ENCODE measurements at regions not wholly inside any gene's neighbourhood (a gene's known extent, or its start where the extent isn't known, plus 50 kb on each side); places are given as distances from the start of the nearest gene placed in this dataset.

GRCh38 chr16:6428861-6429260 is 903.8 kb upstream of the RBFOX1 start:
- WGBS, 2 donors = 53 to 56% methylated on average over 8 of the region's 8 CpGs
- H3K4me3 ChIP-seq (ENCODE audit: low read depth in 1 of 2, low read length in 2 of 2) = no peak overlapping the region
- H3K4me1 ChIP-seq (ENCODE audit: control insufficient read depth in 2 of 2, insufficient read depth in 2 of 2, low read length in 1 of 2) = no peaks in the 10 kb centered on the region

GRCh38 chr16:6427621-6428020 is 905.0 kb upstream of the RBFOX1 start:
- H3K9me3 ChIP-seq (ENCODE audit: control insufficient read depth in 2 of 2, insufficient read depth in 1 of 2, low read depth in 1 of 2, low read length in 1 of 2) = peaks cover 0 to 3% of the 10 kb centered on the region in 2 donors
- H3K27me3 ChIP-seq (ENCODE audit: control insufficient read depth in 1 of 2, insufficient read depth in 2 of 2, low read length in 2 of 2) = no peaks in the 10 kb centered on the region
- H3K27ac ChIP-seq (ENCODE audit: low read depth in 2 of 2, low read length in 1 of 2) = no peak overlapping the region
- 80 to 84% methylated on average over 3 of the region's 3 CpGs for WGBS, 2 donors
- H3K4me3 ChIP-seq (ENCODE audit: low read depth in 1 of 2, low read length in 2 of 2) = no peak overlapping the region
- no peaks in the 10 kb centered on the region for H3K36me3 ChIP-seq (ENCODE audit: control insufficient read depth in 2 of 2, insufficient read depth in 2 of 2, low read length in 1 of 2)
- no peaks in the 10 kb centered on the region for H3K4me1 ChIP-seq (ENCODE audit: control insufficient read depth in 2 of 2, insufficient read depth in 2 of 2, low read length in 1 of 2)

More at GRCh38 chr16:6428861-6429260, 903.8 kb upstream of the RBFOX1 start:
- no peaks in the 10 kb centered on the region for H3K36me3 ChIP-seq (ENCODE audit: control insufficient read depth in 2 of 2, insufficient read depth in 2 of 2, low read length in 1 of 2)
- no peak overlapping the region for H3K27ac ChIP-seq (ENCODE audit: low read depth in 2 of 2, low read length in 1 of 2)
- peaks cover 0 to 3% of the 10 kb centered on the region in 2 donors for H3K9me3 ChIP-seq (ENCODE audit: control insufficient read depth in 2 of 2, insufficient read depth in 1 of 2, low read depth in 1 of 2, low read length in 1 of 2)
- no peaks in the 10 kb centered on the region for H3K27me3 ChIP-seq (ENCODE audit: control insufficient read depth in 1 of 2, insufficient read depth in 2 of 2, low read length in 2 of 2)

GRCh38 chr16:6407596-6407995 is 925.0 kb upstream of the RBFOX1 start:
- H3K9me3 ChIP-seq (ENCODE audit: control insufficient read depth in 2 of 2, insufficient read depth in 1 of 2, low read depth in 1 of 2, low read length in 1 of 2) = peaks cover 0 to 5% of the 10 kb centered on the region in 2 donors
- H3K4me3 ChIP-seq (ENCODE audit: low read depth in 1 of 2, low read length in 2 of 2) = no peak overlapping the region
- WGBS, 2 donors = 86 to 92% methylated on average over 3 of the region's 3 CpGs
- no peaks in the 10 kb centered on the region for H3K4me1 ChIP-seq (ENCODE audit: control insufficient read depth in 2 of 2, insufficient read depth in 2 of 2, low read length in 1 of 2)
- no peaks in the 10 kb centered on the region for H3K27me3 ChIP-seq (ENCODE audit: control insufficient read depth in 1 of 2, insufficient read depth in 2 of 2, low read length in 2 of 2)
- no peak overlapping the region for H3K27ac ChIP-seq (ENCODE audit: low read depth in 2 of 2, low read length in 1 of 2)
- H3K36me3 ChIP-seq (ENCODE audit: control insufficient read depth in 2 of 2, insufficient read depth in 2 of 2, low read length in 1 of 2) = no peaks in the 10 kb centered on the region

GRCh38 chr16:6406028-6406427 is 926.6 kb upstream of the RBFOX1 start:
- Histone ChIP-seq H3K4me3 (ENCODE audit: low read depth in 1 of 2, low read length in 2 of 2) (no peak overlapping the region), H3K27me3 (ENCODE audit: control insufficient read depth in 1 of 2, insufficient read depth in 2 of 2, low read length in 2 of 2) (no peaks in the 10 kb centered on the region), H3K36me3 (ENCODE audit: control insufficient read depth in 2 of 2, insufficient read depth in 2 of 2, low read length in 1 of 2) (no peaks in the 10 kb centered on the region), H3K27ac (ENCODE audit: low read depth in 2 of 2, low read length in 1 of 2) (no peak overlapping the region), H3K4me1 (ENCODE audit: control insufficient read depth in 2 of 2, insufficient read depth in 2 of 2, low read length in 1 of 2) (no peaks in the 10 kb centered on the region), H3K9me3 (ENCODE audit: control insufficient read depth in 2 of 2, insufficient read depth in 1 of 2, low read depth in 1 of 2, low read length in 1 of 2) (peaks cover 0 to 5% of the 10 kb centered on the region in 2 donors)
- WGBS, 2 donors = 76 to 85% methylated on average over 1 of the region's 1 CpG

GRCh38 chr16:6382924-6383459 is 949.7 kb upstream of the RBFOX1 start:
- Histone ChIP-seq H3K27me3 (ENCODE audit: control insufficient read depth in 1 of 2, insufficient read depth in 2 of 2, low read length in 2 of 2) (no peaks in the 10 kb centered on the region), H3K27ac (ENCODE audit: low read depth in 2 of 2, low read length in 1 of 2) (no peak overlapping the region), H3K4me1 (ENCODE audit: control insufficient read depth in 2 of 2, insufficient read depth in 2 of 2, low read length in 1 of 2) (no peaks in the 10 kb centered on the region), H3K4me3 (ENCODE audit: low read depth in 1 of 2, low read length in 2 of 2) (no peak overlapping the region), H3K36me3 (ENCODE audit: control insufficient read depth in 2 of 2, insufficient read depth in 2 of 2, low read length in 1 of 2) (no peaks in the 10 kb centered on the region), H3K9me3 (ENCODE audit: control insufficient read depth in 2 of 2, insufficient read depth in 1 of 2, low read depth in 1 of 2, low read length in 1 of 2) (peaks cover 2 to 7% of the 10 kb centered on the region in 2 donors)
- WGBS, 2 donors = 64 to 70% methylated on average over 3 of the region's 3 CpGs

- H3K9me3 ChIP-seq (ENCODE audit: control insufficient read depth in 2 of 2, insufficient read depth in 1 of 2, low read depth in 1 of 2, low read length in 1 of 2) = peaks cover 2 to 7% of the 10 kb centered on the region in 2 donors
- no peak overlapping the region for H3K27ac ChIP-seq (ENCODE audit: low read depth in 2 of 2, low read length in 1 of 2)
- H3K27me3 ChIP-seq (ENCODE audit: control insufficient read depth in 1 of 2, insufficient read depth in 2 of 2, low read length in 2 of 2) = no peaks in the 10 kb centered on the region
- H3K4me1 ChIP-seq (ENCODE audit: control insufficient read depth in 2 of 2, insufficient read depth in 2 of 2, low read length in 1 of 2) = no peaks in the 10 kb centered on the region
- WGBS, 2 donors = 67 to 73% methylated on average over 6 of the region's 6 CpGs
- no peak overlapping the region for H3K4me3 ChIP-seq (ENCODE audit: low read depth in 1 of 2, low read length in 2 of 2)
- H3K36me3 ChIP-seq (ENCODE audit: control insufficient read depth in 2 of 2, insufficient read depth in 2 of 2, low read length in 1 of 2) = no peaks in the 10 kb centered on the region
These were observed 950.7 kb upstream of the RBFOX1 start for GRCh38 chr16:6381896-6382295.

- WGBS, 2 donors = 71 to 73% methylated on average over 11 of the region's 11 CpGs
- H3K36me3 ChIP-seq (ENCODE audit: control insufficient read depth in 2 of 2, insufficient read depth in 2 of 2, low read length in 1 of 2) = no peaks in the 10 kb centered on the region
These were observed 954.7 kb upstream of the RBFOX1 start for GRCh38 chr16:6377956-6378355.

GRCh38 chr16:6375465-6376075 is 957.1 kb upstream of the RBFOX1 start:
- 37 to 48% methylated on average over 8 of the region's 8 CpGs for WGBS, 2 donors
- H3K4me3 ChIP-seq (ENCODE audit: low read depth in 1 of 2, low read length in 2 of 2) = no peak overlapping the region
- H3K4me1 ChIP-seq (ENCODE audit: control insufficient read depth in 2 of 2, insufficient read depth in 2 of 2, low read length in 1 of 2) = no peaks in the 10 kb centered on the region
- no peak overlapping the region for H3K27ac ChIP-seq (ENCODE audit: low read depth in 2 of 2, low read length in 1 of 2)
- no peaks in the 10 kb centered on the region for H3K36me3 ChIP-seq (ENCODE audit: control insufficient read depth in 2 of 2, insufficient read depth in 2 of 2, low read length in 1 of 2)
- no peaks in the 10 kb centered on the region for H3K27me3 ChIP-seq (ENCODE audit: control insufficient read depth in 1 of 2, insufficient read depth in 2 of 2, low read length in 2 of 2)
- peaks cover 5 to 13% of the 10 kb centered on the region in 2 donors for H3K9me3 ChIP-seq (ENCODE audit: control insufficient read depth in 2 of 2, insufficient read depth in 1 of 2, low read depth in 1 of 2, low read length in 1 of 2)

More at GRCh38 chr16:6377956-6378355, 954.7 kb upstream of the RBFOX1 start:
- Histone ChIP-seq H3K27ac (ENCODE audit: low read depth in 2 of 2, low read length in 1 of 2) (no peak overlapping the region), H3K4me3 (ENCODE audit: low read depth in 1 of 2, low read length in 2 of 2) (no peak overlapping the region), H3K4me1 (ENCODE audit: control insufficient read depth in 2 of 2, insufficient read depth in 2 of 2, low read length in 1 of 2) (no peaks in the 10 kb centered on the region), H3K27me3 (ENCODE audit: control insufficient read depth in 1 of 2, insufficient read depth in 2 of 2, low read length in 2 of 2) (no peaks in the 10 kb centered on the region), H3K9me3 (ENCODE audit: control insufficient read depth in 2 of 2, insufficient read depth in 1 of 2, low read depth in 1 of 2, low read length in 1 of 2) (peaks cover 5 to 7% of the 10 kb centered on the region in 2 donors)

- H3K9me3 ChIP-seq (ENCODE audit: control insufficient read depth in 2 of 2, insufficient read depth in 1 of 2, low read depth in 1 of 2, low read length in 1 of 2) = peaks cover 5 to 13% of the 10 kb centered on the region in 2 donors
- WGBS, 2 donors = 11 to 14% methylated on average over 3 of the region's 3 CpGs
- H3K4me1 ChIP-seq (ENCODE audit: control insufficient read depth in 2 of 2, insufficient read depth in 2 of 2, low read length in 1 of 2) = no peaks in the 10 kb centered on the region
- no peak overlapping the region for H3K4me3 ChIP-seq (ENCODE audit: low read depth in 1 of 2, low read length in 2 of 2)
- H3K36me3 ChIP-seq (ENCODE audit: control insufficient read depth in 2 of 2, insufficient read depth in 2 of 2, low read length in 1 of 2) = no peaks in the 10 kb centered on the region
- no peaks in the 10 kb centered on the region for H3K27me3 ChIP-seq (ENCODE audit: control insufficient read depth in 1 of 2, insufficient read depth in 2 of 2, low read length in 2 of 2)
- no peak overlapping the region for H3K27ac ChIP-seq (ENCODE audit: low read depth in 2 of 2, low read length in 1 of 2)
These were observed 957.8 kb upstream of the RBFOX1 start for GRCh38 chr16:6374821-6375220.

GRCh38 chr16:6364846-6365245 is 967.8 kb upstream of the RBFOX1 start:
- H3K27ac ChIP-seq (ENCODE audit: low read depth in 2 of 2, low read length in 1 of 2) = no peak overlapping the region
- H3K4me3 ChIP-seq (ENCODE audit: low read depth in 1 of 2, low read length in 2 of 2) = no peak overlapping the region
- H3K4me1 ChIP-seq (ENCODE audit: control insufficient read depth in 2 of 2, insufficient read depth in 2 of 2, low read length in 1 of 2) = no peaks in the 10 kb centered on the region
- H3K27me3 ChIP-seq (ENCODE audit: control insufficient read depth in 1 of 2, insufficient read depth in 2 of 2, low read length in 2 of 2) = no peaks in the 10 kb centered on the region
- H3K36me3 ChIP-seq (ENCODE audit: control insufficient read depth in 2 of 2, insufficient read depth in 2 of 2, low read length in 1 of 2) = no peaks in the 10 kb centered on the region
- H3K9me3 ChIP-seq (ENCODE audit: control insufficient read depth in 2 of 2, insufficient read depth in 1 of 2, low read depth in 1 of 2, low read length in 1 of 2) = peaks cover 0 to 3% of the 10 kb centered on the region in 2 donors
- WGBS, 2 donors = 87 to 90% methylated on average over 3 of the region's 3 CpGs

All from esophagus (tissue), 2 donors.